ENCODE measurements at regions not wholly inside any gene's neighbourhood (a gene's known extent, or its start where the extent isn't known, plus 50 kb on each side); places are given as distances from the start of the nearest gene placed in this dataset.
"Not testable (repeated sequence)": the region's sequence is repeated elsewhere in the genome, so short reads cannot be mapped to it uniquely, and the experiment has no call there.

DNA sequence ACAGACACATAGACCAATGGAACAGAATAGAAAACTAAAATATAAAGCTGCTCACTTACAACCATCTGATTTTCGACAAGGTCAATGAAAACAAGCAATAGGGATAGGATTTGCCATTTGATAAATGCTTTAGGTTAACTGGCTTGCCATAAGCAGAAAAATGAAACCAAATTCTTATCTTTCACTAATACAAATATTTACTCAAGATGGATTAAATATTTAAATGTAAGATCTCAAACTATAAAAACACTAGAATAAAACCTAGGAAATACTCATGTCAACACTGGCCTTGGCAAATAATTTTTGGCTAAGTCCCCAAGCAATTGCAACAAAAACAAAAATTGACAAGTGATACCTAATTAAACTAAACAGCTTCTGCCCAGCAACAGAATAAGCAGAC is 665.2 kb downstream of the TRIB2 start:
- DNase-seq (ENCODE audit: low read depth, low spot score): not testable (repeated sequence)

DNA sequence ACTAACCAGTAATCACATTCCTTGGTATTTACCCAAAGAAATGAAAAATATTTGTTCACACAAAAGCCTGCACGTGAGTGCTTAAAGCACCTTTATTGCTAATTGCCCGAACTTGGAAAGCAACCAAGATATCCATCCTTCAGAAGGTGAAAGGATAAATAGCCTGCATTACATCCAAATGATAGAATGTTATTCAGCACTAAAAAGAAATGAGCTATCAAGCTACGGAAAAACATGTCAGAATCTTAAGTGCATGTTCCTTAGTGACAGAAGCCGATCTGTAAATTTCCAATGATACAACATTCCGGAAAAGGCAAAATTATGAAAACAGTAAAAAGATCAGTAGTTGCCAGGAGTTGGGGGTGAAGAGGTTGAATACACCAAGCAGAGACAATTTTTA is 672.4 kb downstream of the TRIB2 start:
- not testable (repeated sequence) for DNase-seq (ENCODE audit: low read depth, low spot score)

DNA sequence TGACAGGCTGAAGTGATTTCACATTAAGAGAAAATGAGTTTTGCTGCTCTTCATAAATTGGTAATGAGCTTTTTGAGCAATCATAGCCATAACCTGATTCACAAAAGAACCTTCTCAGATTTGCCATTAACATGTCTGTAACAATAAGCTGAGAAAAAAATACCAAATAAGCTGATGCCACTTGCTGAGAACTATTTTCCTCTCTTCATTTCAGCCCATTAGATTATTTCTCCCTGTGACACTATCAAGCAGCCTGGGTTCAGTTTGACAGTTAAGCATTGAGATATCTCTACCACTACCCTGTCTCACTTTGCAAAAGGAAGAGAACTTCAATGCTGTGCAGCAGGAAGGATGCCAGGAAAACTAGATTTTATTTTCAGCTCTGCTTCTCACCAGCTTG is 673.9 kb downstream of the TRIB2 start:
- no peak for DNase-seq (ENCODE audit: low read depth, low spot score)

DNA sequence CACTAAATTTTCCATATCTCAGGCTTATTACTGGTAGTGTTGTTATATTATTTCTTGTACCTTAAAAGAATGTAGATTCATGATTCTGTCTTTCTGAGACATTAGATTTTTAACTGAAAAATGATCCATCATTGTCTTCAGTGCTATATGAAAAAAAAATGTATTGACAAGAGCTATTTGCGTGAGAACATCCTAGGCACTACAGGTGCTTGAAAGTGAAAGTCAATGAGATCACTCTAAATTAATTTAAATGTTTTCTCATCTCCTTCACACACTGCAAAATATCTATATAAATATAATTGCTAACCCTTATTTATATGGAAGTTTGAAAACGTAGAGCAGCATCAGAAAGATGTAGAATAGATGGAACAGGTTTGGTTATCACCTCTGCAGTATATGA is 684.6 kb downstream of the TRIB2 start:
- DNase-seq (ENCODE audit: low read depth, low spot score): no peak

DNA sequence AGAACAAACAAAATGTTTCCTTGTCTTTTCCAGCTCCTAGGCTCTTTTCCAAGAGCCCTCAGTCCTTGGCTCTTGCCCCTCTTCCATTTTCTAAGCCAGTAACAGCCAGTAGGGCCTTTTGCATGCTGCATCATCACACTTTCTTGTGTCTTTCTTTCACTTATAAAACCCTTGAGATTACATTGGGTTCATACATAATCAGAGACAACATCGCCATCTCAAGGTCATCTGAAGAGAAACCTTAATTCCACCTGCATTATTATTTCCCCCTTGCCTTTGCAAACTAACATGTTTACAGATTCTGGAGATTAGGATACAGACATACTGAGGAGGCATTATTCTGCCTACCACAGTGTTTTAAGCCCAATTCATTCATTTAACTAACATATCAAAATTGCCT is 697.3 kb downstream of the TRIB2 start:
- DNase-seq (ENCODE audit: low read depth, low spot score): no peak

DNA sequence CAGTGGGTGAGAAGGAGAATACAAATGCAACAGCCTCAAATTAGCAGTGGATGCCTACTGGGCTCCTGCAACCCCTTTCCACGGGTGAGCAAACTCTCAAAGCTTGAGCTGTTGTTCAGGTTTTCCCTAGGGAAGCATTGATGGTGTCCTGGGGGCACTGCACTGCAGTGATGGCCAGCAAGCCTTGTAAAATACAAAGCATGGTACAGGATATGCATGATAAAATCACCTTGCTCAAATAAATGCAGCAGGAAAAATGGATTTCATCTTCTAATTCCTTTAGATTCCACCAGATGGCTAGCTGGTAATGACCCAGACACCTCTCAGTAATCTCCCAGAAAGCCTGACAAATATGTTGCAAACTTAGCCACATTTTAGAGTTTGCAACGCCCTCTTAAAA is 698.2 kb downstream of the TRIB2 start:
- no peak for DNase-seq (ENCODE audit: low read depth, low spot score)

DNA sequence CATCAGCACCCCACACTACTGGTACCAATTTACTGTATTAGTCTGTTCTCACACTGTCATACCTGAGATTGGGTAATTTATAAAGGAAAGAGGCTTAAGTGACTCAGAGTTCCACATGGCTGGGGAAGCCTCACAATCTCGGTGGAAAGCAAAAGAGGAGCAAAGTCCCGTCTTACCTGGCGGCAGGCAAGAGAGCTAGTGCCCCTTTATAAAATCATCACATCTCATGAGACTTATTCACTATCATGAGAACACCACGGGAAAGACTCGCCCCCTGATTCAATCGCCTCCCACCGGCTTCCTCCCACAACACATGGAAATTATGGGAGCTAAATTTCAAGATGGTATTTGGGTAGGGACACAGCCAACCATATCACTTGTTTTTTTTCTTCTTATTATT is 717.2 kb downstream of the TRIB2 start:
- no peak for DNase-seq (ENCODE audit: low read depth, low spot score)

DNA sequence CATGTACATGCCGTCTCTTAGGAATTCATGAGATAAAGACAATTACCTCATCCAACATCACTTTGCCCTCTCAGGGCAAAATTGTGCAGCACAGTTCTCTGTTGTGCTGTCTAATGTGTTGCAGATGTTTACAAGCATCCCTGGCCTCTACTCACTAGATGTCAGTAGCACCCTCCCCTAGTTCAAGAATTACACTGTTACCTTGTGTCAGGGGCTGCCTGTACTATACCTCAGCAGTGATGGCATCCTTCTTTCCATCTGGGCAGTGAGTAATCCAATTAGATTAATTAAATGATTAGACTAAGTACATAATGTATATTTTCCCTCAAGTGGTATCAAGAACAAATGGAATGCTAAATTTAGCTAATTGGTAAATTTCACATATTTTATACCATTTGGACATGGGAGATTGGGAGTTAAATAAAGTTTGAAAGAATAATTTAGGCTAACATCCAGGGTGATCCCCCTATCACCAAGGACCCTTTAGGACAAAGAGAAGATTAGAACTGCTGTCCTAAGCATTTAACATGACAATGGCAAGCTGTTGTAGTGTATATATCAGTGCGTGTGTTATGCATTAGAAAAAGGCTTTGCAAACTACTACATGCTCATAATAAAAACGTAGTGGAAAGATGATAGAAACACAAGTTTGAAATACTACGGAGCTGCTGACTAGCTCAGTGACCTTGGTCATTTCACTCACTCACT is 727.0 kb downstream of the TRIB2 start:
- DNase-seq (ENCODE audit: low read depth, low spot score): not testable (repeated sequence)

DNA sequence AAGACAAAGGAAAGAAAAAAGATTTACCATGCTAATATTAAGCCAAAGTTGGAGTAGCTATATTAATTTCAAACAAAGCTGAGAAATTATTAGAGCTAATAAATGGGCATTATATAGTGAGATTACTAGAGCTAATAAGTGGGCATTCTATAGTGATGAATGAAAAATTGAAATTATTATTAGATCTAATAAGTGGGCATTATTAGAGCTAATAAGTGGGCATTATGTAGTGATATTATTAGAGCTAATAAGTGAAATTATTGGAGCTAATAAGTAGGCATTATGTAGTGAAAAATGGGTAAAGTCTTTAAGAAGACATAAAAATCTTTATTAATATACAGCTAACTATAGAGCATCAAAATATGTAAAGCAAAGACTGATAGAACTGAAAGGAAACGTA is 745.7 kb downstream of the TRIB2 start:
- no peak for DNase-seq (ENCODE audit: low read depth, low spot score)

DNA sequence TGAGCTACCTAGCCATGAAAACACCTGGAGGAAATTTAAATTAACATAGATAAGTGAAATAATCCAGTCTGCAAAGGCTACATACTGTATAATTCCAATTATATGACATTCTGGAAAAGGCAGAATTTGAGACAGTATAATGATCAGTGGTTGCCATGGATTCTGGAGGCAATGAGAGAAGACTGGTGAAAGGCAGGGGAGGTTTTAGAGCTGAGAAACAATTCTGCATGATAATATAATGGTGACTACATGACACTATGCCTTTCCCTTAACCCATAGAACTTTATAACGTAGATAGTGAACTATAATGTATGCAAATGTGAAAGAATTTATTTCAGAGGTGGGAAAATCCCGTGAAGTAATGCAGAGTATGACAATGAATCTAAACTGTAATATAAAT is 749.3 kb downstream of the TRIB2 start:
- no peak for DNase-seq (ENCODE audit: low read depth, low spot score)

DNA sequence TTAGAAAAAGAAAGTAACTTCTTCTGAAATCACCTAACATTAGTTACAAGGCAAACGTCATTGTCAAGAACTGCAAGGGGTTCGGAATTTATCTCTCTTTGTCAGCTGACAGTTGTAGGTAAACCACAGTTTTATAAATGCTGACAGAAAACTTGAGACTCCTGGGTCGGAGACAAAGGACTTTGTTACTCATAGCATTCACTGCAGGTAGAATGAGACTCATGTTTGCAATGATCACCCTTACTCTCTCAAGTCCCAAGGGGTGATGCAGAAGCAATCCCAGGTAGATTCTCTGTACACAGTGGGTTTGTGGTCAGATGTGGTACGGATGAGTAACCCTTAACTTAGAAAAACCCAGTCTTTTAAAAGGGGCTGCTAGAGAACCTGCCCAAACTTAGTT is 757.8 kb downstream of the TRIB2 start:
- no peak for DNase-seq (ENCODE audit: low read depth, low spot score)

DNA sequence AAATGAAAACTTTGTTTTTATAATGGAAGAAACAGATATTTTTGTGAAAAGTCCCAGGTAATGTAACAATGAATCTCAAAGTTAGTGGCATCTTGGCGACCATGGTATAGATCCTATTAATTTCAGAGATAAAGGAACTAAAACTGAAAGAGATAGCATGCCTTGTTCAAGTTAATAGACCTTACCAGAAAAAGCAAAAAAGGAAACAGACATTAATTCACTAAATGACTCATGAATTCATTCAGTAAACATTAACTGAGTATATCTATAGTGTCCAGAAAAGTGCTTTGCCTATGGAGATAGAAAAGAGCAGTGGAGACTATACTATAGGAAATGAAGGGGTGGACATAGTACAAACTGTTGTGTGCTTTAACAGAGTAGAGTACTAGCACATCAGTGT is 763.3 kb downstream of the TRIB2 start:
- no peak for DNase-seq (ENCODE audit: low read depth, low spot score)

DNA sequence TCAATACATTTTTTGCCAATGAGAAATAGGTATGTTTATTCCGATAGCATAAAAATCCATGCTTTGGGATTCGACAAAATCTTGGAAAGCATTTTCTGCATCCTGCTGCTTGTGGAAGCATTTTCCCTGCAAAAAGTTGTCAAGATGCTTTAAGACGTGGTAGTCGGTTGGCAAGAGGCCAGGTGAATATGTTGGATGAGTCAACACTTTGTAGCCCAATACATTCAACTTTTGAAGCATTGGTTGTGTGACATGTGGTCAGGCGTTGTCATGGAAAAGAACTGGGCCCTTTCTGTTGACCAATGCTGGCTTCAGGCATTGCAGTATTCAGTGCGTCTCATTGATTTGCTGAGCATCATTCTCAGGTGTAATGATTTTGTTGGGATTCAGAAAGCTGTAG is 764.5 kb downstream of the TRIB2 start:
- no peak for DNase-seq (ENCODE audit: low read depth, low spot score)

DNA sequence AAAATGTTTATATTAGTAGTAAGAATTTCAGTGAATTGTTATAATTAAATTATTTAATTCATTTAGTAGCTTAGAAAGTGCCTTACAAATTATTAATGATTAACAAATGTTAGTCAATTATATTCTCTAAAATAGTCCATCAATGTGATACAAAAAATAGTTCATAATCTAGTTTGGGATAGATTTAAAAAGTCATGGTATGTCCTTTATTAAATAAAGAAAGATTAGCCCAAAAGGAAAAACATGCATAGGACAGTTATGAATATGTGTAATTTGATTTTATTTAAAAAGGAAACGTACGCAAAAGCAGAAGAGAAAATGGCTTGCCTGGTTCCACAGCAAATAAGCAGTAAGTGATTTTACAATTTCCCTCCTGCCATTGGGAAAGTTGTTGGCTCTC is 768.5 kb downstream of the TRIB2 start:
- no peak for DNase-seq (ENCODE audit: low read depth, low spot score)

DNA sequence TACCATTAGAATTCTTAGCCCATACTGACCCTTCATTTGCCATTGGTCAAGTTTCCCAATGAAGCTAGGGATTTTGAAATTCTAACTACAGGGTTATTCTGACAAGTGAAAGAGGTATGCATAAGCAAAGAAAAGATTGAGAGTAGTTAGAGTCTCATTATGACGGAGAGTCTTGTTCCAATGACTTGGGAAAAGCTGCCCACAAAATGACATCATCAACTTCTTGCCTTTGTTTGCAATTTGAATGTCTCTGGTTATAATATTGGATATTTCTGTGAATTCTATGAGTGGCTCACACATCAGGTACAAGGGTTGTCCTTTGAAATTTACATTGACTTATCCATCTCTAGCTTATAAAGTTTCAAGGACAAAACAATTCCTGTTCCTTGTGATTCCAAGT is 772.2 kb downstream of the TRIB2 start:
- DNase-seq (ENCODE audit: low read depth, low spot score): no peak

DNA sequence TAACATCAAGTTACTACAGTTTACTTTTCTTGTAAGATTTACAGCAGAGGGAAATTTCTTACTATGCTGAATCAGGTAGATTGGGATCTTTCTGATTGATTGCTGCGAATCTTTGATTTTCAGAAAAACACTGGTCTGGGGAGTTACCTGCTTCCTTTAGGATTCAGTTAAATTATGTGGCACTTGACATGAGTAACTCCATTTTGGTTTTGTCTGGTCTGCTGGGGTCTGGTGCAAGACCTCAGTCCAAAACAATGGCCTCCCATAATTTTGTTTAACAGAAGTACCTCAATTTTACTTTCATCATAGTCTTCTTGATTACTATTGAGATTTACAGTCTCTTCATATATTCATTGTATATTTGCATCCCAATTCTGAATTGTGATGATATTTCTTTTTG is 775.5 kb downstream of the TRIB2 start:
- DNase-seq (ENCODE audit: low read depth, low spot score): no peak

DNA sequence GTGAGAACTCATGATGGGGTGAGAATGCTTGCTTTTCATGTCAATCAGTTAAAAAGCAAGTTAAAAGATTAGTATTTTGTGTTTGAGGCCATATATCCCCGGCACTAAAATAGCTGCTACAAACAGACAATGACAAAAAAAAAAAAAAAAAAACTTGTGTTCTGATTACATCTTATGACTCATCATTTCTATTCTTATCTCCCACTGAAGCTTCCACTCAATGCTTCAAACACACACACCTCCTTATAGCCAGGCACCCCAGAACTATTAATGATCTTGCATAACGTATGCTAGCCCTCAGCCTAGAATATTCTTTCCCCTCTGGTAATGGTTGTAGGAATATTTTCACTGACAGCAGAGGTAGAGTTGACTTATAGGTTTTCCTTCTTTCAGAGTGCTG is 778.3 kb downstream of the TRIB2 start:
- no peak for DNase-seq (ENCODE audit: low read depth, low spot score)

DNA sequence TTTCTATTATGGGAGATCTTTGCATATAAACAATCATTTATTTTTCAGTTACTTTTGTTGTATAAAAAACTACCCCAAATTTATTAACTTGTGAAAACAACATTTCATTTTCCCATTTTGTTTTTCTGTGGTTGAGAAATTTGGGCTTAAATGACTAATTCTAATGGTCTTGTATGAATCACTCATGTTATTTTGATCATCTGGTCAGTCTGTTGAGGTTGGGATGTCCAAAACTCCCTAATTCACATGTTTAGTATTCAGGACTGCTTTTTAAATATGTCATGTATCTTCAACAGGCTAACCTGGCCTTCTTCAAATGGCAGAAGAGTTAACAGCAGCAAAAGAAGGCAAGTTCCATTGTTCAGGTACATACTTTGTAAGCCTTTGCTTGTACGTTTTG is 788.1 kb downstream of the TRIB2 start:
- no peak for DNase-seq (ENCODE audit: low read depth, low spot score)

DNA sequence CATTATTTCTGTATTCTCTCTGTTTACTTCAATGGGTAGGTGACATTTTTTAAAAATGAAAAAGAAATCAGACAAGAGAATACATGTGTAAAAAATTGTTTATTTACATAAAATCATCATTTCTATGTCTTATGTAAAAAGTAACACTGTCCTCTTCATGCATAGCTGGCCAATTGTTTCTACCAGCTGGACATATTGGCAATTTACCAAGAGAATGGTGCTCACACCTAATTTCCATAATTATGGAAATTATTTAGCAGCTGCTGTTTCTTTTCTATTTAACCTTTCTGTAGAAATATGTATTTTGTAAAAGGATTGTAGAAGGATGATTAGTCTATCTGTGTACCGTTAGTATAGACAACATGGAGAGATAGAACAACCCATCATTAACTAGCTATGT is 791.9 kb downstream of the TRIB2 start:
- DNase-seq (ENCODE audit: low read depth, low spot score): no peak

DNA sequence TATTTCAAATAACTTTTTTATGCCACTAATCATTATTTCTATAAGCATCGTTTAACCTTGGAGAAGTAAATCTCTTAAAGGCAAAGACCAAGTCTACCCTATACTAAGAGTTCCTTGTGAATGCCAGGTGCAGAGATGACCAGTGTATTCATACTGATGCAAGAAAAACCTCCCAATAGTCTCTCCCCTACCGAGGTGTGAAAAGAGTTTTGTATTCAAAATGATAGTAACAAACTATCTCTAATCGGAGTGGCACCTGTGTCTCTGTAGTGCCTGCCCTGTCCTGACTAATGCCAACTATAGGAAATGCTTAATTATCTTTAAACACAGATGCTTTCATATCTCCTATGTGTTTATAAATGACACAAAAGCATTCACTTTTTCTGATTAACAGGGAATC is 798.5 kb downstream of the TRIB2 start:
- no peak for DNase-seq (ENCODE audit: low read depth, low spot score)

DNA sequence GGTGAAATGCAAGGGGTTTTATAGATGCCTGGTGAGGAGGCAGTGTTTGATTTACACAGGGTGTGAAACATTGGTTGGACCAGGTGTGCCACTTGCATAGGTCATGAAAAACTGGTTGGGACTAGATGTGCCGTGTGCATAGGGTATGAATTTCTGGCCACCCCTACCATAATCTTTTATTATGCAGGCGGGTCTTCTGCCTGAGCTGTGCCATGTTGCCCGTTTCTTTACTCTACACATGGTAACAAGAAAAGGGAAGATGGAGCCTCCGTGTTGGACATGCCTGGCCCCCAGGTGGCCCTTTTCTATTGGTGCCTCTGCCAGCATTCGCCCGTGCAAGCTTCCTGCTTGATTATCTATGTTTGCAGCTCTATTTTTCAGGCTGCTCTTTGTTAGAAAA is 805.4 kb downstream of the TRIB2 start:
- no peak for DNase-seq (ENCODE audit: low read depth, low spot score)

DNA sequence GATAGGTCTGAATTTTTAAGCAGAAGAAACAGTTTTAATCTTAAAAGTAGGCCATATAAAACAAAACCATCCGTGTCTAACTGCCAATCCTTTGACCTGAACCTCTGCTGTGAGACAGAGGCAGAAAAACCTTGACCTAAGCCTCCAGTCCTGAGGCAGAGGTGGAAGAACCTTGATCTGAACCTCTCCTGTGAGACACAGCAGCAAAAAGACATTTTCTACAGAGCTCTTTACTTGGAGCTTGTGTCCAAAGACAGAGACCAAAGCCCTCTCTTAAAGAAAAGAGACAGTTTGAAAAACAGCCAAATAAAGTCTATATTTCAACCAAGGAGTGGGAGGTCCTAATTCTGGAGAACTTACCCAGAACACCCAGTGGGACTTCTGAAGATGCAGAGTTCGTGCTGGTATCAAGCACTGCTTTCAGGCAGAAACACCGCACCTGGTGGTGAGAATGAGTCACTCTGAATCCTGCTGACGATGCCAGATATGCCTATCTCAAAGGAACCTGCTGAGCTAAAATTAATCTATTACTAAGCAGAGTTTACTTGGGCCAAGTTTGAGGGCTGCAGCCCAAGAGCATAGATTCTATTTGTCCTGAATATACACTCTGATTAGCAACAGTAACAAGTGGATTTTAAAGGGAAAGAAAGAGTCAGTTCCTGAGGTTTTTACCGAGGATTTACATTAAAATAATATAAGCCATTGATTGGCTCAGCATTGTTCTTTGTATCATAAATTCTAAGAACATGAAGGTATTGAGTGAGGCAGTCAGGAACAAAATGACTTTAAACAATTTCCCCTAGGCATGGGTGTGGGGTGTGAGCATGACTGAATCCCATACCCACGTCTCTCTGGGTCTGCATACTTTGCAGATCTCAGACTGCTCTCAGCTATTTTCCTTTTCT is 806.4 kb downstream of the TRIB2 start:
- no peak for DNase-seq (ENCODE audit: low read depth, low spot score)

DNA sequence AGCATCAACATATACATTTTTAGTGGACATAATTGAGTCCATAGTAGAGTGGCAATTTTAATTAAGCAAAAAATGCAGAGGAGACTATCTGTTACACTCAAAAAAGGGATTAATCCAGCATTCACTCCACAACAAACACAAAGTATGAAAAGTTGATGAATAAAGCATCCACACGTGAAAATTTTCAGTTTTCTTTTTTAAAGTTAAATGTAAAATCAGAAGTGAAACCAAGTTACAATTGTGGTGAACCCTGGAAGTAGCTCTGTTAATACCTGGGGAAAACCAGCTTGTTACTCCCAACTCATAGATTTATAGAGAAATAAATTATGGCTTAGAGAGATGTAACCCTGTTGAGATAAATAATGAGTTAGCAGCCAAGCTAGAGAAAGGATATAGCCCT is 807.8 kb downstream of the TRIB2 start:
- no peak for DNase-seq (ENCODE audit: low read depth, low spot score)
